GM12872 (cell line): ENCODE measurements at regions not wholly inside any gene's neighbourhood (a gene's known extent, or its start where the extent isn't known, plus 50 kb on each side); places are given as distances from the start of the nearest gene placed in this dataset.

ENCODE experiments used
- CTCF ChIP-seq: IDR thresholded peaks from 3 replicates; pipeline ENCODE4 v1.5.1; 2011; ENCODE audit warnings: low read depth, mild to moderate bottlenecking, low read length, moderate library complexity; ENCODE audit not compliant: insufficient read depth

DNA sequence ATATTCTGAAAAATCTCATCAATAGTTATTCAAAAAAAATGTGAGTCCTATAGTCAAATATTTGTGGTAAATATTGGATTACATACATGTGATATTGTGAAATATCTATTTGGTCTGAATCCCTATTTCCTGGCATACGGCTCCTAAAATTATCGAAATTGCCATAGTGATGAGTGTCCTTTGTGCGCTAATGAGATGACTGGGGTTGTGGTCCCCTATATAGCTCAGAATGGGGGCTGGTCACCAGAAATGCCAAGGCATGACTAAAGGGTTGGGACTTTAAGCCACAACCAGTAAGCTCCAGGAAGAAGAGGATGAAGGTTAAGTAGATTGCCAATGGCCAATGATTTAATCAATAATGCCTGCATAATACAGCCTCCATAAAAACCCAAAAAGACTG lies 610.2 kb upstream of the CHRM3 start:
- no peak for TF ChIP-seq CTCF

DNA sequence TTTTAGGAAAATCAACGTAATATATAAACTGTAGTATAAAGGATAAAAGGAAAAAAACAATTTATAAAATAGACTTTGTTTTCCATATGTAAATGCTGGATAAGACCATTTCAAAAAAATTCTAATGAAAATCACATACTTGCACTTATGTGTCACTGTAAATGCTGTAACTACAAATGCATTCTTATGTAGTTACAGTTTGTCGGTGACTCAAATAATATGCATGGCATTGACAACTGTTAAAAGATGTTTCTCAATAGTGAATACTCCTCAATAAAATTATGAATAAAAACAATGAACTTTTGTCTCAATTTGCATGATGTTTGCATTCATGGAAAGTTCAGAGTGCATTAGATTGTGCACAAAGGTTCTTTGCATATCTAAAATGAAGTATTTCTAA lies 614.0 kb upstream of the CHRM3 start:
- no peak for TF ChIP-seq CTCF

DNA sequence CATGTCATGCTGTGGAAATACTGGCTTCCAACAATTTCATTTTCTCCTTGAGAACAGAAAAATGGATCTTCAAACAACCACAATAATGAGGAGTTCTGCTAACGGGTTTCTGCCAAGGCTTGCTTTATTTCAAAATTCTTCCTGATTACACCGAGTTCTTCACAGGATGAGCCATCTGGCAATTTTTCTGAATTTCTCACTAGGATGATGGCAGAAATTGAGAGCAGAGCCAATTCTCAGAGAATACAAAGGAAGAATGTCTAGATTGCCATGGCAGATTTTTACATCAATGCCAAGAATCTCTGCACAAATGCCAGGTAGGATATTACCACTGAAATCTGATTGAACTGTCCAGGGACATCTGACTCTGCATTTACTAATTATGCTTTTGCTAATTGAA lies 619.0 kb upstream of the CHRM3 start:
- TF ChIP-seq CTCF = no peak

- no peak for TF ChIP-seq CTCF
These were observed 621.6 kb upstream of the CHRM3 start for GRCh38 chr1:238764779-238765178.

DNA sequence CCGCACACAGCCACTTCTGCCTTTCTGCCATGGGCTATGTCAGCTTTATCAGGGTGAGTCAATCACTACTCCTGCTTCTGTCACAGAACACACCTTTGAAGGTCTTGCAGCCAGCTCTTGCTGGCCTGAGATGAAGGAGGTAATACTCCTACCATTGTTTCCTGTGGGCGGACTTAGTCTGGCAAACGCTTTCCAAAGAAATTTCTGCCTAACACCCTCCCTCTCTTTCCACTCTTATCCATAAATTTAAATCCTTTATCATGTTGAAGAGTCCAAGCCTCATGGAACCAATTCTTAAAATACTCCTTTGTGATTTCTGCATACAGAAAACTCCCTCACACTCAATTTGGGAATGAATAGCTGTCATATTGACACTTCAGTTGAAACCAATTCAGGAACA lies 633.1 kb upstream of the CHRM3 start:
- TF ChIP-seq CTCF = no peak

DNA sequence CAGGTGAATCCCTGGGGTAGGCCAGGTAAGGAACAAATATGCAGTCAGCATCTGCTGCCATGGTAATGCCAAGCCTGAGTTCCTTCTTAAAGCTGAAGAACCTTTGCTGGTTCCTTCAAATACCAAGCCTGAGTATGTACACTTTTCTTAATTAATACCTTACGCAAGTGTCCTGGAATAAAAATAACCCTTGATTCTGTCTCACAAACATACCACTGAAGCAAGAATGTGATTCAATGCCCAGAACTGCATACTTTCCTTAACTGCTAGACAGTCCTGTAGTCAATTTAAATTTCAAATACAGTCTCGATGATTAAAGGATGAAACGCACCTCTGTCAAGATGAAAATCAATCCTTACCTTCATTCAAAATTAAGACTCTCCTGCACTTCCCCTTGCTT lies 634.0 kb upstream of the CHRM3 start:
- TF ChIP-seq CTCF = no peak

GRCh38 chr1:238745069-238745468 lies 641.3 kb upstream of the CHRM3 start:
- no peak for TF ChIP-seq CTCF

GRCh38 chr1:238738892-238739291 lies 647.5 kb upstream of the CHRM3 start:
- no peak for TF ChIP-seq CTCF
